H9 (cell line): ENCODE measurements at regions not wholly inside any gene's neighbourhood (a gene's known extent, or its start where the extent isn't known, plus 50 kb on each side); places are given as distances from the start of the nearest gene placed in this dataset.

Experiments
- DNase-seq: peaks from one replicate; pipeline ENCODE4 v3.0.0-alpha.2; 2017
- H2AFZ ChIP-seq: one replicate; pipeline ENCODE4 v1.6.1; 2013; ENCODE audit warnings: mild to moderate bottlenecking, low read length, control low read depth, moderate library complexity
- H2AK5ac ChIP-seq: 2 replicates; pipeline ENCODE4 v1.6.1; 2013; ENCODE audit warnings: low read length, control low read depth, mixed read lengths; ENCODE audit not compliant: insufficient read length
- H2BK120ac ChIP-seq: one replicate; pipeline ENCODE4 v1.6.1; 2013; ENCODE audit warnings: low read depth, mild to moderate bottlenecking, low read length, control low read depth, inconsistent platforms; ENCODE audit not compliant: poor library complexity, severe bottlenecking
- H2BK12ac ChIP-seq: 2 replicates; pipeline ENCODE4 v1.6.1; 2013; ENCODE audit warnings: low read length, control low read depth, mixed read lengths, low read depth; ENCODE audit not compliant: insufficient read length
- H2BK15ac ChIP-seq: 2 replicates; pipeline ENCODE4 v1.6.1; 2013; ENCODE audit warnings: low read depth, low read length, control low read depth
- H2BK20ac ChIP-seq: one replicate; pipeline ENCODE4 v1.6.1; 2013; ENCODE audit warnings: low read depth, mild to moderate bottlenecking, low read length, control low read depth, inconsistent platforms; ENCODE audit not compliant: poor library complexity, severe bottlenecking
- H2BK5ac ChIP-seq: 2 replicates; pipeline ENCODE4 v1.6.1; 2013; ENCODE audit warnings: low read length, control low read depth, mixed read lengths; ENCODE audit not compliant: insufficient read length
- H3K14ac ChIP-seq: 2 replicates; pipeline ENCODE4 v1.6.1; 2013; ENCODE audit warnings: low read length, control low read depth; ENCODE audit not compliant: insufficient read depth
- H3K18ac ChIP-seq: 2 replicates; pipeline ENCODE4 v1.6.1; 2013; ENCODE audit warnings: low read depth, mild to moderate bottlenecking, mixed read lengths, low read length, control low read depth; ENCODE audit not compliant: insufficient read length
- H3K23ac ChIP-seq: 2 replicates; pipeline ENCODE4 v1.6.1; 2013; ENCODE audit warnings: low read length, control low read depth, mixed read lengths, low read depth; ENCODE audit not compliant: insufficient read length
- H3K23me2 ChIP-seq: 2 replicates; pipeline ENCODE4 v1.6.1; 2013; ENCODE audit warnings: low read depth, mild to moderate bottlenecking, mixed read lengths, low read length, control low read depth; ENCODE audit not compliant: insufficient read length, poor library complexity, severe bottlenecking
- H3K27ac ChIP-seq: 2 replicates; pipeline ENCODE4 v1.5.1; 2013; ENCODE audit warnings: low read length, control low read depth, mixed read lengths, low read depth; ENCODE audit not compliant: insufficient read length
- H3K27me3 ChIP-seq: 2 replicates; pipeline ENCODE4 v1.6.1; 2013; ENCODE audit warnings: low read length, control low read depth, inconsistent platforms; ENCODE audit not compliant: insufficient read depth
- H3K4ac ChIP-seq: 2 replicates; pipeline ENCODE4 v1.6.1; 2013; ENCODE audit warnings: low read depth, mild to moderate bottlenecking, control low read depth, inconsistent platforms, low read length, moderate library complexity
- H3K4me1 ChIP-seq: 2 replicates; pipeline ENCODE4 v1.6.1; 2013; ENCODE audit warnings: low read length, control low read depth, inconsistent platforms; ENCODE audit not compliant: insufficient read depth
- H3K4me2 ChIP-seq: 2 replicates; pipeline ENCODE4 v1.6.1; 2013; ENCODE audit warnings: low read length, control low read depth, mixed read lengths; ENCODE audit not compliant: insufficient read length, insufficient read depth
- H3K56ac ChIP-seq: 2 replicates; pipeline ENCODE4 v1.6.1; 2013; ENCODE audit warnings: low read depth, mild to moderate bottlenecking, mixed read lengths, low read length, control low read depth; ENCODE audit not compliant: insufficient read length
- H3K79me1 ChIP-seq: 2 replicates; pipeline ENCODE4 v1.6.1; 2013; ENCODE audit warnings: low read depth, mild to moderate bottlenecking, moderate library complexity, low read length, control low read depth, inconsistent platforms; ENCODE audit not compliant: insufficient read depth, poor library complexity, severe bottlenecking
- H3K79me2 ChIP-seq: 2 replicates; pipeline ENCODE4 v1.6.1; 2013; ENCODE audit warnings: low read length, control low read depth, inconsistent platforms; ENCODE audit not compliant: insufficient read depth
- H3K9ac ChIP-seq: 2 replicates; pipeline ENCODE4 v1.6.1; 2013; ENCODE audit warnings: low read length, control low read depth, mixed read lengths; ENCODE audit not compliant: insufficient read length; ENCODE audit errors: extremely low read depth
- H3K9me3 ChIP-seq: one replicate; pipeline ENCODE4 v1.6.1; 2013; ENCODE audit warnings: low read depth, low read length, inconsistent platforms; ENCODE audit not compliant: control insufficient read depth
- H3T11ph ChIP-seq: one replicate; pipeline ENCODE4 v1.6.1; 2013; ENCODE audit warnings: mild to moderate bottlenecking, low read length, control low read depth, inconsistent platforms
- H4K20me1 ChIP-seq: one replicate; pipeline ENCODE4 v1.6.1; 2013; ENCODE audit not compliant: control insufficient read depth, insufficient read length, insufficient read depth
- H4K5ac ChIP-seq: 2 replicates; pipeline ENCODE4 v1.6.1; 2013; ENCODE audit warnings: low read depth, mild to moderate bottlenecking, mixed read lengths, low read length, control low read depth; ENCODE audit not compliant: insufficient read length
- H4K8ac ChIP-seq: replicated peaks from 2 replicates; pipeline ENCODE4 v1.6.1; 2013; ENCODE audit warnings: low read length, control low read depth, mixed read lengths, low read depth; ENCODE audit not compliant: insufficient read length
- H4K91ac ChIP-seq: 2 replicates; pipeline ENCODE4 v1.6.1; 2013; ENCODE audit warnings: low read depth, mild to moderate bottlenecking, moderate library complexity, mixed read lengths, low read length, control low read depth; ENCODE audit not compliant: insufficient read length
- H3K27ac Mint-ChIP-seq, 3 experiments: 2 replicates in 2 of 3; 3 replicates in 1 of 3; pipeline ENCODE4 v1.8.0; 2020 to 2021; ENCODE audit warnings: mixed read lengths in 3 of 3, mild to moderate bottlenecking in 1 of 3, moderate library complexity in 1 of 3
- H3K27me3 Mint-ChIP-seq: 2 replicates; pipeline ENCODE4 v1.8.0; 2021; ENCODE audit warnings: low read depth, mild to moderate bottlenecking, moderate library complexity, mixed read lengths
- H3K36me3 Mint-ChIP-seq, 3 experiments: 2 replicates in 2 of 3; 3 replicates in 1 of 3; pipeline ENCODE4 v1.8.0; 2020 to 2021; ENCODE audit warnings: low read depth in 3 of 3, mixed read lengths in 3 of 3; ENCODE audit not compliant: insufficient read depth in 1 of 3
- H3K4me1 Mint-ChIP-seq, 2 experiments: 2 replicates each; pipeline ENCODE4 v1.8.0; 2020; ENCODE audit warnings: mixed read lengths in 2 of 2
- H3K4me3 Mint-ChIP-seq, 2 experiments: 2 replicates in 1 of 2; 3 replicates in 1 of 2; pipeline ENCODE4 v1.8.0; 2020 to 2021; ENCODE audit warnings: mild to moderate bottlenecking in 2 of 2, mixed read lengths in 2 of 2, moderate library complexity in 1 of 2
- H3K9me3 Mint-ChIP-seq, 2 experiments: 2 replicates in 1 of 2; 3 replicates in 1 of 2; pipeline ENCODE4 v1.8.0; 2020; ENCODE audit warnings: mild to moderate bottlenecking in 2 of 2, mixed read lengths in 2 of 2, moderate library complexity in 1 of 2
- WGBS: extraction: QIAGEN DNeasy Blood & Tissue Kit; methylation state at CpG from one replicate; pipeline ENCODE4 v1.1.7; 2013; ENCODE audit warnings: missing lambda C conversion rate, low lambda C conversion rate, mixed read lengths; ENCODE audit not compliant: insufficient read length; ENCODE audit errors: extremely low coverage; 5-methylcytosine and 5-hydroxymethylcytosine counted together
- TF ChIP-seq, protein P1 (sequence below): fragments of 200-600 bp; sonication (generic); conservative IDR thresholded peaks from 3 replicates; pipeline ENCODE4 v1.8.0; 2021; ENCODE audit warnings: antibody characterized with exemption, mild to moderate bottlenecking

- Histone ChIP-seq H3K23ac (no peak overlapping the region), H4K8ac (no peak overlapping the region), H2BK20ac (no peak overlapping the region), H3K27ac (no peak overlapping the region), H3K79me2 (no peaks in the 10 kb centered on the region), H3K56ac (no peak overlapping the region), H4K20me1 (no peaks in the 10 kb centered on the region), H3K4me1 (no peaks in the 10 kb centered on the region; the same call in 1 of the 2 replicates), H2BK12ac (no peak overlapping the region), H3K4me2 (no peak overlapping the region), H2AK5ac (no peak overlapping the region), H4K91ac (no peak overlapping the region), H3K4ac (no peak overlapping the region), H2AFZ (no peak overlapping the region), H3K27me3 (no peaks in the 10 kb centered on the region), H2BK120ac (no peak overlapping the region), H3K9ac (no peak overlapping the region), H3K79me1 (no peaks in the 10 kb centered on the region), H3T11ph (no peak overlapping the region), H3K9me3 (no peaks in the 10 kb centered on the region), H4K5ac (no peak overlapping the region), H3K18ac (no peak overlapping the region), H2BK5ac (no peak overlapping the region), H2BK15ac (no peak overlapping the region), H3K23me2 (no peaks in the 10 kb centered on the region), H3K14ac (no peak overlapping the region)
- Mint-ChIP-seq H3K36me3 (peaks cover 3 to 6% (median 4%) of the 10 kb centered on the region in 3 experiments; a peak in 6 of 7 replicates), H3K4me1 (peaks cover 15% of the 10 kb centered on the region in 2 experiments), H3K4me3 (no peak overlapping the region), H3K27me3 (no peaks in the 10 kb centered on the region; the same call in 1 of the 2 replicates), H3K27ac (no peak overlapping the region), H3K9me3 (no peaks in the 10 kb centered on the region)
- no CpG with 5 or more reads among the region's 2 CpGs for WGBS
- TF ChIP-seq, protein P1, sequence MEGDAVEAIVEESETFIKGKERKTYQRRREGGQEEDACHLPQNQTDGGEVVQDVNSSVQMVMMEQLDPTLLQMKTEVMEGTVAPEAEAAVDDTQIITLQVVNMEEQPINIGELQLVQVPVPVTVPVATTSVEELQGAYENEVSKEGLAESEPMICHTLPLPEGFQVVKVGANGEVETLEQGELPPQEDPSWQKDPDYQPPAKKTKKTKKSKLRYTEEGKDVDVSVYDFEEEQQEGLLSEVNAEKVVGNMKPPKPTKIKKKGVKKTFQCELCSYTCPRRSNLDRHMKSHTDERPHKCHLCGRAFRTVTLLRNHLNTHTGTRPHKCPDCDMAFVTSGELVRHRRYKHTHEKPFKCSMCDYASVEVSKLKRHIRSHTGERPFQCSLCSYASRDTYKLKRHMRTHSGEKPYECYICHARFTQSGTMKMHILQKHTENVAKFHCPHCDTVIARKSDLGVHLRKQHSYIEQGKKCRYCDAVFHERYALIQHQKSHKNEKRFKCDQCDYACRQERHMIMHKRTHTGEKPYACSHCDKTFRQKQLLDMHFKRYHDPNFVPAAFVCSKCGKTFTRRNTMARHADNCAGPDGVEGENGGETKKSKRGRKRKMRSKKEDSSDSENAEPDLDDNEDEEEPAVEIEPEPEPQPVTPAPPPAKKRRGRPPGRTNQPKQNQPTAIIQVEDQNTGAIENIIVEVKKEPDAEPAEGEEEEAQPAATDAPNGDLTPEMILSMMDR = no peak
- DNase-seq = no peak
Observed at GRCh38 chr15:62706317-62706716, 336.2 kb upstream of the TPM1 start.
